GM12892 (cell line): ENCODE measurements at regions not wholly inside any gene's neighbourhood (a gene's known extent, or its start where the extent isn't known, plus 50 kb on each side); places are given as distances from the start of the nearest gene placed in this dataset.

Experiments used
- DNase-seq: peaks from one replicate; pipeline ENCODE4 v3.0.0; 2011; ENCODE audit not compliant: insufficient read length
- FAIRE-seq: peaks from 2 replicates; lab custom pipeline; 2011; peaks lifted over from hg19 to GRCh38; lab: Jason Lieb, UNC
- POLR2A ChIP-seq: IDR thresholded peaks from 2 replicates; pipeline ENCODE4 v1.6.1; 2011; ENCODE audit warnings: low read depth, low read length, control low read depth
- POLR2AphosphoS5 ChIP-seq: IDR thresholded peaks from 2 replicates; pipeline ENCODE4 v1.6.1; 2011; ENCODE audit warnings: low read depth, low read length, control low read depth
- TAF1 ChIP-seq: IDR thresholded peaks from 2 replicates; pipeline ENCODE4 v1.6.1; 2011; ENCODE audit warnings: low read depth, mild to moderate bottlenecking, control low read depth, low read length, borderline replicate concordance

DNA sequence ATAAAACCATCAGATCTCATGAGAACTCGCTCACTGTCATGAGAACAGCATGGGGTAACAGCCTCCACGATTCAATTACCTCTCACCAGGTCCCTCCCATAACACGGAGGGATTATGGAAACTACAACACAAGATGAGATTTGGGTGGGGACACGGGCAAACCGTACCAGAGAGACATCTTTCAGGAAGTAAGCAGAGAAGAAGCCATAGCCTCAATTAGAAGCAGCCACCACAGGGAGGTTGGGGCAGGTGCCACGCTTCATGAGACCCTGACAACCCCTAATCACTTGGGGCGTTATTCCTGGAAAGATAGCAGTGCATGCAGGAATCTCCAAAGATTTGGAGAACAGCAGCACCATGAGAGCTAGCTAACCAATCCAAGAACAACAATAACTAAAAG lies 52.9 kb upstream of the SIRPG start:
- TF ChIP-seq POLR2A (no peak), POLR2AphosphoS5 (no peak), TAF1 (no peak)
- no peak for FAIRE-seq
- DNase-seq, result no peak

DNA sequence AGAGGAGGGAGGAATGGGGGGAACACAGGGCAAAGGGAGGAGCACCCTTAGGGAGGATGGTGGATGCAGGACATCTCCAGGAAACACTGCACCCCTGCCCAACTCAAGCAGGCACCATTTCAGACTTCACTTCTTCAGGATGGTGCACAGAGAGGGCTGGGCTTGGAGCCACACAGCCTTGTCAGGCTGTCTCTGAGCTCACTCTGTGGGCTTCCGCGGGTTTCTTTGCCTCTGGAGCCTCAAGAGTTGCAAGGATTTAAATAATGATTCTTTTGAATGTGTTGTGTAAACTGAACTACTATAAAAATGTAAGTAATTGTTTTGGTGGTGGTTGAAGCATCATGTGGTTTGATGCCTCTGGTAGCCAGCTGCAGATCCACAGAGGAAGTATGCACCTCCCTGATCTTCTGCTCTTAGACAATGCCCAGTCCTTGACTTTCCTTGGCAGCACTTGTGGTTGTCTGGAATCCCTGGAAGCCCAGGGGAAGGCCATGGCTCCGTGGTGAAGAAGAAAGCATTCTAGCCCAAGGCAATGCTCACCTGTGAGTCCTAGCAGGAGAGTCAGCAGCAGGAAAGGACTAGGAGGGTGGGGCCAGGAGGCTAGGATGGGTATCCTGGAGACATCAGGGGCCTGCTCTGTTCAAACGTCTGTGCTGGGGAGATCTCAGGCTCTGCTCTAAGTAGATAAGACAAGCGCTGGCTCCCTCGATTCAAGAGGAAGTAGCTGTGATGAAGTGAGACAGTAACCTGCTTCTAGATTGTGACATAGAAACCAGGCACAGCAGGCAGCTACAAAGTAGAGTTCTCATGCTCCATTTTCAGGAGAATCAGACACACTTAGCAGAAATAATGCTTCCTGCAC lies 50.2 kb upstream of the SIRPG start:
- DNase-seq, result no peak
- FAIRE-seq, result no peak

More for the DNA sequence above, 50.2 kb upstream of the SIRPG start:
- no peak for TF ChIP-seq POLR2AphosphoS5
- no peak for TF ChIP-seq TAF1
- no peak for TF ChIP-seq POLR2A
